ENCODE measurements at regions not wholly inside any gene's neighbourhood (a gene's known extent, or its start where the extent isn't known, plus 50 kb on each side); places are given as distances from the start of the nearest gene placed in this dataset.

DNA sequence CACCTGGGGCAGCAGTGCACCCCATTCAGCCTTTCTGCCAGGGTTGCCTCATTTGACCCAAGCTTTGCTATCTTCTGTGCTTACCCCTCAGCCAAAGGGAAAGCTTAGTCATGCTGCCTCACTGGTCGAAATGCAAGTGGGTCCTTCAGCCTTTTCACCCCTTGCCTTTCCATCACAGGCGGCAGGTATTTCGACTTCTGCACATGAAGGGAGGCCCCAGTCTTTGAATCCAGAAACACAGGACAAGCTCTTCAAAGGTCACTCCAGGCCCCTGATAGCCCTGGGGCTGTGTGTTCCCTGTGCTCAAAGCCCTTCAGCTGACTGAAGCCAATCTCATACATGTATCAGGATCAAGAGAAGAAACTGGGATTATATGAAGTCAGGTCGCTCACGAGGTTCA, 129.7 kb downstream of the SNX19 start:
- no peak overlapping the region for H2AFZ ChIP-seq (ENCODE audit: low read length)
- no CpG with 5 or more reads among the region's 5 CpGs for WGBS (ENCODE audit: extremely low coverage, insufficient read length, low lambda C conversion rate)
- no peak overlapping the region; a peak in 1 of 5 replicates for H3K4me3 Mint-ChIP-seq

More for the DNA sequence above, 129.7 kb downstream of the SNX19 start:
- H3K9ac ChIP-seq (ENCODE audit: extremely low read depth, insufficient read length, low read length) = no peak overlapping the region
- no peak overlapping the region for H3K27ac ChIP-seq (ENCODE audit: insufficient read length, low read depth, low read length)
- H3K23me2 ChIP-seq (ENCODE audit: insufficient read length, low read depth, low read length, poor library complexity, severe bottlenecking) = no peaks in the 10 kb centered on the region
- no peaks in the 10 kb centered on the region for H3K27me3 ChIP-seq (ENCODE audit: insufficient read depth, low read length)
- H3K14ac ChIP-seq (ENCODE audit: insufficient read depth, low read length) = no peak overlapping the region
- H3K4me2 ChIP-seq (ENCODE audit: insufficient read depth, insufficient read length, low read length) = no peak overlapping the region
- H3K27me3 Mint-ChIP-seq (ENCODE audit: low read depth) = peaks cover 1% of the 10 kb centered on the region; the same call in 1 of the 2 replicates
- H4K5ac ChIP-seq (ENCODE audit: insufficient read length, low read depth, low read length) = no peak overlapping the region
- no peak overlapping the region for H3K4ac ChIP-seq (ENCODE audit: low read depth, low read length)
- no peak overlapping the region for H3T11ph ChIP-seq (ENCODE audit: low read length)
- peaks cover 16 to 19% of the 10 kb centered on the region in 2 experiments for H3K4me1 Mint-ChIP-seq
- no peak overlapping the region for H2BK15ac ChIP-seq (ENCODE audit: low read depth, low read length)
- H3K18ac ChIP-seq (ENCODE audit: insufficient read length, low read depth, low read length) = no peak overlapping the region
- peaks cover 0 to 7% (median 4%) of the 10 kb centered on the region in 3 experiments; a peak in 2 of 7 replicates for H3K36me3 Mint-ChIP-seq (ENCODE audit: insufficient read depth in 1 of 3, low read depth in 3 of 3)
- no peak overlapping the region for H3K23ac ChIP-seq (ENCODE audit: insufficient read length, low read depth, low read length)
- H2AK5ac ChIP-seq (ENCODE audit: insufficient read length, low read length) = no peak overlapping the region
- no peak overlapping the region for H4K8ac ChIP-seq (replicated peaks; ENCODE audit: insufficient read length, low read depth, low read length)
- H4K91ac ChIP-seq (ENCODE audit: insufficient read length, low read depth, low read length) = no peak overlapping the region
- no peaks in the 10 kb centered on the region for H3K9me3 ChIP-seq (ENCODE audit: control insufficient read depth, low read depth, low read length)
- H3K56ac ChIP-seq (ENCODE audit: insufficient read length, low read depth, low read length) = no peak overlapping the region
- H4K20me1 ChIP-seq (ENCODE audit: control insufficient read depth, insufficient read depth, insufficient read length) = no peaks in the 10 kb centered on the region
- no peak overlapping the region for H2BK120ac ChIP-seq (ENCODE audit: low read depth, low read length, poor library complexity, severe bottlenecking)
- H3K4me1 ChIP-seq (ENCODE audit: insufficient read depth, low read length) = no peaks in the 10 kb centered on the region; the same call in 1 of the 2 replicates
- TF ChIP-seq, protein P1, sequence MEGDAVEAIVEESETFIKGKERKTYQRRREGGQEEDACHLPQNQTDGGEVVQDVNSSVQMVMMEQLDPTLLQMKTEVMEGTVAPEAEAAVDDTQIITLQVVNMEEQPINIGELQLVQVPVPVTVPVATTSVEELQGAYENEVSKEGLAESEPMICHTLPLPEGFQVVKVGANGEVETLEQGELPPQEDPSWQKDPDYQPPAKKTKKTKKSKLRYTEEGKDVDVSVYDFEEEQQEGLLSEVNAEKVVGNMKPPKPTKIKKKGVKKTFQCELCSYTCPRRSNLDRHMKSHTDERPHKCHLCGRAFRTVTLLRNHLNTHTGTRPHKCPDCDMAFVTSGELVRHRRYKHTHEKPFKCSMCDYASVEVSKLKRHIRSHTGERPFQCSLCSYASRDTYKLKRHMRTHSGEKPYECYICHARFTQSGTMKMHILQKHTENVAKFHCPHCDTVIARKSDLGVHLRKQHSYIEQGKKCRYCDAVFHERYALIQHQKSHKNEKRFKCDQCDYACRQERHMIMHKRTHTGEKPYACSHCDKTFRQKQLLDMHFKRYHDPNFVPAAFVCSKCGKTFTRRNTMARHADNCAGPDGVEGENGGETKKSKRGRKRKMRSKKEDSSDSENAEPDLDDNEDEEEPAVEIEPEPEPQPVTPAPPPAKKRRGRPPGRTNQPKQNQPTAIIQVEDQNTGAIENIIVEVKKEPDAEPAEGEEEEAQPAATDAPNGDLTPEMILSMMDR (conservative IDR thresholded peaks at IDR 0.05) = no peak
- peaks cover 7 to 8% of the 10 kb centered on the region in 2 experiments; a peak in 4 of 5 replicates for H3K9me3 Mint-ChIP-seq
- H2BK20ac ChIP-seq (ENCODE audit: low read depth, low read length, poor library complexity, severe bottlenecking) = no peak overlapping the region
- DNase-seq = no peak
- H3K79me1 ChIP-seq (ENCODE audit: insufficient read depth, low read depth, low read length, poor library complexity, severe bottlenecking) = no peaks in the 10 kb centered on the region
- H3K27ac Mint-ChIP-seq = no peak overlapping the region; a peak in 1 of 7 replicates
- no peaks in the 10 kb centered on the region for H3K79me2 ChIP-seq (ENCODE audit: insufficient read depth, low read length)
- H2BK5ac ChIP-seq (ENCODE audit: insufficient read length, low read length) = no peak overlapping the region
- H2BK12ac ChIP-seq (ENCODE audit: insufficient read length, low read depth, low read length) = no peak overlapping the region

All from H9 (cell line).